ENCODE measurements at regions not wholly inside any gene's neighbourhood (a gene's known extent, or its start where the extent isn't known, plus 50 kb on each side); places are given as distances from the start of the nearest gene placed in this dataset.

- H3K9me3 ChIP-seq (ENCODE audit: control insufficient read depth in 2 of 2, insufficient read depth in 1 of 2, low read depth in 1 of 2, low read length in 1 of 2), result peaks cover 0 to under 1% of the 10 kb centered on the region in 2 donors
- no peaks in the 10 kb centered on the region for H3K36me3 ChIP-seq (ENCODE audit: control insufficient read depth in 2 of 2, insufficient read depth in 2 of 2, low read length in 1 of 2)
- WGBS, 2 donors, result 70 to 74% methylated on average over 7 of the region's 7 CpGs
These were observed 477.8 kb downstream of the HINT1 start for GRCh38 chr5:130687085-130687733.

GRCh38 chr5:130678637-130679036 is 486.4 kb downstream of the HINT1 start:
- Histone ChIP-seq H3K9me3 (ENCODE audit: control insufficient read depth in 2 of 2, insufficient read depth in 1 of 2, low read depth in 1 of 2, low read length in 1 of 2) (no peaks in the 10 kb centered on the region), H3K27ac (ENCODE audit: low read depth in 2 of 2, low read length in 1 of 2) (no peak overlapping the region), H3K36me3 (ENCODE audit: control insufficient read depth in 2 of 2, insufficient read depth in 2 of 2, low read length in 1 of 2) (no peaks in the 10 kb centered on the region), H3K4me3 (ENCODE audit: low read depth in 1 of 2, low read length in 2 of 2) (no peak overlapping the region), H3K4me1 (ENCODE audit: control insufficient read depth in 2 of 2, insufficient read depth in 2 of 2, low read length in 1 of 2) (no peaks in the 10 kb centered on the region), H3K27me3 (ENCODE audit: control insufficient read depth in 1 of 2, insufficient read depth in 2 of 2, low read length in 2 of 2) (peaks cover 0 to 2% of the 10 kb centered on the region in 2 donors)
- 52 to 57% methylated on average over 1 of the region's 1 CpG for WGBS, 2 donors

More at GRCh38 chr5:130687085-130687733, 477.8 kb downstream of the HINT1 start:
- Histone ChIP-seq H3K27me3 (ENCODE audit: control insufficient read depth in 1 of 2, insufficient read depth in 2 of 2, low read length in 2 of 2) (peaks cover 0 to 2% of the 10 kb centered on the region in 2 donors), H3K4me3 (ENCODE audit: low read depth in 1 of 2, low read length in 2 of 2) (no peak overlapping the region), H3K27ac (ENCODE audit: low read depth in 2 of 2, low read length in 1 of 2) (no peak overlapping the region), H3K4me1 (ENCODE audit: control insufficient read depth in 2 of 2, insufficient read depth in 2 of 2, low read length in 1 of 2) (no peaks in the 10 kb centered on the region)

GRCh38 chr5:130666462-130666861 is 498.6 kb downstream of the HINT1 start:
- no peaks in the 10 kb centered on the region for H3K9me3 ChIP-seq (ENCODE audit: control insufficient read depth in 2 of 2, insufficient read depth in 1 of 2, low read depth in 1 of 2, low read length in 1 of 2)

GRCh38 chr5:130652176-130652575 is 512.9 kb downstream of the HINT1 start:
- no peak overlapping the region for H3K4me3 ChIP-seq (ENCODE audit: low read depth in 1 of 2, low read length in 2 of 2)
- no peak overlapping the region for H3K27ac ChIP-seq (ENCODE audit: low read depth in 2 of 2, low read length in 1 of 2)
- H3K27me3 ChIP-seq (ENCODE audit: control insufficient read depth in 1 of 2, insufficient read depth in 2 of 2, low read length in 2 of 2), result no peaks in the 10 kb centered on the region
- no peaks in the 10 kb centered on the region for H3K9me3 ChIP-seq (ENCODE audit: control insufficient read depth in 2 of 2, insufficient read depth in 1 of 2, low read depth in 1 of 2, low read length in 1 of 2)
- no peaks in the 10 kb centered on the region for H3K36me3 ChIP-seq (ENCODE audit: control insufficient read depth in 2 of 2, insufficient read depth in 2 of 2, low read length in 1 of 2)
- WGBS, 2 donors, result 50 to 63% methylated on average over 2 of the region's 2 CpGs
- H3K4me1 ChIP-seq (ENCODE audit: control insufficient read depth in 2 of 2, insufficient read depth in 2 of 2, low read length in 1 of 2), result no peaks in the 10 kb centered on the region

More at GRCh38 chr5:130666462-130666861, 498.6 kb downstream of the HINT1 start:
- H3K36me3 ChIP-seq (ENCODE audit: control insufficient read depth in 2 of 2, insufficient read depth in 2 of 2, low read length in 1 of 2), result no peaks in the 10 kb centered on the region
- no peak overlapping the region for H3K4me3 ChIP-seq (ENCODE audit: low read depth in 1 of 2, low read length in 2 of 2)
- H3K4me1 ChIP-seq (ENCODE audit: control insufficient read depth in 2 of 2, insufficient read depth in 2 of 2, low read length in 1 of 2), result no peaks in the 10 kb centered on the region
- no peak overlapping the region for H3K27ac ChIP-seq (ENCODE audit: low read depth in 2 of 2, low read length in 1 of 2)
- no peaks in the 10 kb centered on the region for H3K27me3 ChIP-seq (ENCODE audit: control insufficient read depth in 1 of 2, insufficient read depth in 2 of 2, low read length in 2 of 2)
- 92 to 95% methylated on average over 3 of the region's 3 CpGs for WGBS, 2 donors

GRCh38 chr5:130651440-130651839 is 513.6 kb downstream of the HINT1 start:
- Histone ChIP-seq H3K4me3 (ENCODE audit: low read depth in 1 of 2, low read length in 2 of 2) (no peak overlapping the region), H3K27ac (ENCODE audit: low read depth in 2 of 2, low read length in 1 of 2) (no peak overlapping the region), H3K4me1 (ENCODE audit: control insufficient read depth in 2 of 2, insufficient read depth in 2 of 2, low read length in 1 of 2) (no peaks in the 10 kb centered on the region), H3K9me3 (ENCODE audit: control insufficient read depth in 2 of 2, insufficient read depth in 1 of 2, low read depth in 1 of 2, low read length in 1 of 2) (no peaks in the 10 kb centered on the region), H3K27me3 (ENCODE audit: control insufficient read depth in 1 of 2, insufficient read depth in 2 of 2, low read length in 2 of 2) (no peaks in the 10 kb centered on the region), H3K36me3 (ENCODE audit: control insufficient read depth in 2 of 2, insufficient read depth in 2 of 2, low read length in 1 of 2) (no peaks in the 10 kb centered on the region)
- 54 to 84% methylated on average over 1 of the region's 1 CpG for WGBS, 2 donors

- Histone ChIP-seq H3K36me3 (ENCODE audit: control insufficient read depth in 2 of 2, insufficient read depth in 2 of 2, low read length in 1 of 2) (no peaks in the 10 kb centered on the region), H3K4me1 (ENCODE audit: control insufficient read depth in 2 of 2, insufficient read depth in 2 of 2, low read length in 1 of 2) (no peaks in the 10 kb centered on the region), H3K27ac (ENCODE audit: low read depth in 2 of 2, low read length in 1 of 2) (no peak overlapping the region), H3K4me3 (ENCODE audit: low read depth in 1 of 2, low read length in 2 of 2) (no peak overlapping the region), H3K9me3 (ENCODE audit: control insufficient read depth in 2 of 2, insufficient read depth in 1 of 2, low read depth in 1 of 2, low read length in 1 of 2) (no peaks in the 10 kb centered on the region), H3K27me3 (ENCODE audit: control insufficient read depth in 1 of 2, insufficient read depth in 2 of 2, low read length in 2 of 2) (no peaks in the 10 kb centered on the region)
- WGBS, 2 donors, result 91 to 92% methylated on average over 5 of the region's 5 CpGs
These were observed 521.7 kb downstream of the HINT1 start for GRCh38 chr5:130643321-130643720.

- Histone ChIP-seq H3K36me3 (ENCODE audit: control insufficient read depth in 2 of 2, insufficient read depth in 2 of 2, low read length in 1 of 2) (no peaks in the 10 kb centered on the region), H3K27me3 (ENCODE audit: control insufficient read depth in 1 of 2, insufficient read depth in 2 of 2, low read length in 2 of 2) (no peaks in the 10 kb centered on the region), H3K4me3 (ENCODE audit: low read depth in 1 of 2, low read length in 2 of 2) (no peak overlapping the region), H3K27ac (ENCODE audit: low read depth in 2 of 2, low read length in 1 of 2) (no peak overlapping the region), H3K9me3 (ENCODE audit: control insufficient read depth in 2 of 2, insufficient read depth in 1 of 2, low read depth in 1 of 2, low read length in 1 of 2) (no peaks in the 10 kb centered on the region), H3K4me1 (ENCODE audit: control insufficient read depth in 2 of 2, insufficient read depth in 2 of 2, low read length in 1 of 2) (no peaks in the 10 kb centered on the region)
- 65 to 67% methylated on average over 2 of the region's 2 CpGs for WGBS, 2 donors
These were observed 522.6 kb downstream of the HINT1 start for GRCh38 chr5:130642461-130642860.

GRCh38 chr5:130627145-130627544 is 537.9 kb downstream of the HINT1 start:
- Histone ChIP-seq H3K27ac (ENCODE audit: low read depth in 2 of 2, low read length in 1 of 2) (no peak overlapping the region), H3K36me3 (ENCODE audit: control insufficient read depth in 2 of 2, insufficient read depth in 2 of 2, low read length in 1 of 2) (no peaks in the 10 kb centered on the region), H3K9me3 (ENCODE audit: control insufficient read depth in 2 of 2, insufficient read depth in 1 of 2, low read depth in 1 of 2, low read length in 1 of 2) (no peaks in the 10 kb centered on the region), H3K4me1 (ENCODE audit: control insufficient read depth in 2 of 2, insufficient read depth in 2 of 2, low read length in 1 of 2) (no peaks in the 10 kb centered on the region), H3K4me3 (ENCODE audit: low read depth in 1 of 2, low read length in 2 of 2) (no peak overlapping the region), H3K27me3 (ENCODE audit: control insufficient read depth in 1 of 2, insufficient read depth in 2 of 2, low read length in 2 of 2) (no peaks in the 10 kb centered on the region)

GRCh38 chr5:130624805-130625204 is 540.3 kb downstream of the HINT1 start:
- Histone ChIP-seq H3K27me3 (ENCODE audit: control insufficient read depth in 1 of 2, insufficient read depth in 2 of 2, low read length in 2 of 2) (no peaks in the 10 kb centered on the region), H3K4me1 (ENCODE audit: control insufficient read depth in 2 of 2, insufficient read depth in 2 of 2, low read length in 1 of 2) (no peaks in the 10 kb centered on the region), H3K4me3 (ENCODE audit: low read depth in 1 of 2, low read length in 2 of 2) (no peak overlapping the region), H3K27ac (ENCODE audit: low read depth in 2 of 2, low read length in 1 of 2) (no peak overlapping the region), H3K36me3 (ENCODE audit: control insufficient read depth in 2 of 2, insufficient read depth in 2 of 2, low read length in 1 of 2) (no peaks in the 10 kb centered on the region), H3K9me3 (ENCODE audit: control insufficient read depth in 2 of 2, insufficient read depth in 1 of 2, low read depth in 1 of 2, low read length in 1 of 2) (no peaks in the 10 kb centered on the region)

- Histone ChIP-seq H3K4me3 (ENCODE audit: low read depth in 1 of 2, low read length in 2 of 2) (no peak overlapping the region), H3K36me3 (ENCODE audit: control insufficient read depth in 2 of 2, insufficient read depth in 2 of 2, low read length in 1 of 2) (no peaks in the 10 kb centered on the region), H3K4me1 (ENCODE audit: control insufficient read depth in 2 of 2, insufficient read depth in 2 of 2, low read length in 1 of 2) (no peaks in the 10 kb centered on the region), H3K9me3 (ENCODE audit: control insufficient read depth in 2 of 2, insufficient read depth in 1 of 2, low read depth in 1 of 2, low read length in 1 of 2) (no peaks in the 10 kb centered on the region), H3K27ac (ENCODE audit: low read depth in 2 of 2, low read length in 1 of 2) (no peak overlapping the region), H3K27me3 (ENCODE audit: control insufficient read depth in 1 of 2, insufficient read depth in 2 of 2, low read length in 2 of 2) (no peaks in the 10 kb centered on the region)
- WGBS, 2 donors, result 74 to 80% methylated on average over 2 of the region's 2 CpGs
These were observed 548.9 kb downstream of the HINT1 start for GRCh38 chr5:130616161-130616560.
